HG02840 (cell line): ENCODE measurements at regions not wholly inside any gene's neighbourhood (a gene's known extent, or its start where the extent isn't known, plus 50 kb on each side); places are given as distances from the start of the nearest gene placed in this dataset.
"Not testable (repeated sequence)": the region's sequence is repeated elsewhere in the genome, so short reads cannot be mapped to it uniquely, and the experiment has no call there.

Experiments
- ATAC-seq: cut with Tn5 transposase; IDR thresholded peaks from one replicate; pipeline ENCODE4 v1.9.1; 2021; ENCODE audit warnings: mild to moderate bottlenecking, moderate library complexity, moderate number of reproducible peaks; ENCODE audit not compliant: unreplicated experiment, low FRiP score

DNA sequence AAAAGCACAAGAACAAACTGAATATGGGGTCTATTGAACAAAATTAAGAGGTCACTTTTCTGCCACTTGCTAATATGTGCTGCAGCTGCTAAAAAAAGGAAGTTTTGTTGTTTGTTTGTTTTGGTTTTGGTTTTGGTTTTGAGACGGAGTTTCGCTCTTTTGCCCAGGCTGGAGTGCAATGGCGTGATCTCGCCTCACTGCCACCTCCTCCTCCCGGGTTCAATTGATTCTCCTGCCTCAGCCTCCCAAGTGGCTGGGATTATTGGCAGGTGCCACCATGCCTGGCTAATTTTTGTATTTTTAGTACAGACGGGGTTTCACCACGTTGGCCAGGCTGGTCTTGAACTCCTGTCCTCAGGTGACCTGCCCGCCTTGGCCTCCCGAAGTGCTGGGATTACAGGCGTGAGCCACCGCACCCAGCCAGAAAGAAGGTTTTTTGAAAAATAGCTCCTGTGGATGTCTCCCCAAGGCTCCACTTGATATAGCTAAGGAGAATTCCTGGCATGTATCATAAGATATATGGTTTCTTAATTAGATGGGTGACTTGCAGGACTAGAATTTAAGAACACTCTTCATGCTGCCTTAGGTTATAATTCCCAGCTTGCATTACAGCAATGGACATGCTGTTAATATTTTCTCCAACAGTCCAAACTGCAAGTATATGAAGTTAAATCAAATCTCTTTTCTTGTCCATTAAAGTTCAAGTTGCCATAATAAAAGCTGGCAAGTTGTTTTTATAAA is 237.6 kb upstream of the AMIGO2 start:
- ATAC-seq: no peak

GRCh38 chr12:47316609-47317049 is 236.9 kb upstream of the AMIGO2 start:
- ATAC-seq: no peak

- ATAC-seq: no peak
These were observed 235.2 kb upstream of the AMIGO2 start for GRCh38 chr12:47314996-47315395.

GRCh38 chr12:47312808-47313426 is 233.2 kb upstream of the AMIGO2 start:
- ATAC-seq: peak; percentile 84

DNA sequence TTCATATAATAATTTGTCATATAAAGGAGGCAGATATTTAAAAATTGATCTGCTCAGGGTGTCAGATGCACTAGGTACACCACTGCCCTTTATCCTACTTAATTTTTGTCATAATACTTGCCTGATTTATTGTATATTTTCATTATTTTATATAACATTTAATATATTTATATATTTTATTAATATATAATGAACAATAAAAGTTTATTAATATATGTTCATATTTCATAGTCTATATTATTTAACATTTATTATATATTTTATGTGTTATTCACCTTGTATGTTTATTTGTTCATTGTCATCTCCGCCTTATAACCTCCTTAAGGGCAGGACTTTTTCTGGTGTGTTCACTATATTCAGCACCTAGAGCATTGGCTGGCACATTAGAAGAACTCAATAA is 232.4 kb upstream of the AMIGO2 start:
- ATAC-seq: no peak

- ATAC-seq: no peak
These were observed 231.8 kb upstream of the AMIGO2 start for GRCh38 chr12:47311568-47311967.

GRCh38 chr12:47311010-47311409 is 231.3 kb upstream of the AMIGO2 start:
- ATAC-seq: no peak

DNA sequence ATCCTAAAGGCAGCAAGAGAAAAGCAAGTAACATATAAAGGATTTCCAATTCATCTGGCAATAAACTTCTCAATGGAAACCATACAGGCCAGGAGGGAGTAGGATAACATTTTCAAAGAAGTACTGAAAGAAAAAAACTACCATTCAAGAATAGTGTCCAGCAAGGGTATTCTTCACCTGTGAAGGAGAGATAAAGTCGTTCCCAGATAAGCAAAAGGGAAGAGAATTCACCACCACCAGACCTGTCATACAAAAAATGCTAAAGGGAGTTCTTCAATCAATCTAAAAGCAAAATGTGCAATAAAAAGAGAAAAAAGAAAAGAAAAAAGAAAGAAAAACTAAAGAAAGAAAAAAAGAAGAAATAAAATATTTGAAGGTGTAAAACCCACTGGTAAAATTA is 228.9 kb upstream of the AMIGO2 start:
- ATAC-seq: no peak

DNA sequence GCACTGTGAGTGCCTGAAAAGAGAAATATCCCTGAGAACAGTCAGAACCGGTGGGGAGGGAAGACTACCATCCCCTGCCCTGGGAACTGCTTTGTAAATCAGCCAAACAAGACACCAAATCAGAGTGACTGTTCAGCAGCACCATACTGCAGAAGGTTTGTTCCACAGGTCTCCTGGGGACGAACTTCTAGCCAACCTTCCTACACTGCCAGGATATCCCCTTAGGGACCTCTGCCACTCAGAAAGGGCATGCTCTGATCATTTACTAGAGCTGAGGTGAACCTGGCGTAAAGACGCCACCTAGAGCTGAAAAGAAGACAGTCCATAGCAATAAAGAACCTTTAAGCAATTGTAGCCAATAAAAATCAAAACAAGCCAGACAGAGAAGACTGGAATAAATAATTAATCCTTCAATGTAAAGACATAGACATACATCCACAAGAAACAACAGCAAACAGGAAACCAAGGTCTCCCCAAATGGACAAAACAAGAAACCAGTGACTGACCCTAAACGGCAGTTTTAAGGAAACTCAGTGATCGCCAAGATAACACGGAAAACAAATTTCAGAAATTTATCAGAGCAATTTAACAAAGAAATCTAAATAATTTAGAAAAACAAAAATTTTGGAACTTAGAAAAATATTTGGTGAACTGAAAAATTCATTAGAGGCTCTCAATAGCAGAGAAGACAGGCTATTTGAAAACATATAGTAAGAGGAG is 228.1 kb upstream of the AMIGO2 start:
- ATAC-seq: peak; percentile 75

DNA sequence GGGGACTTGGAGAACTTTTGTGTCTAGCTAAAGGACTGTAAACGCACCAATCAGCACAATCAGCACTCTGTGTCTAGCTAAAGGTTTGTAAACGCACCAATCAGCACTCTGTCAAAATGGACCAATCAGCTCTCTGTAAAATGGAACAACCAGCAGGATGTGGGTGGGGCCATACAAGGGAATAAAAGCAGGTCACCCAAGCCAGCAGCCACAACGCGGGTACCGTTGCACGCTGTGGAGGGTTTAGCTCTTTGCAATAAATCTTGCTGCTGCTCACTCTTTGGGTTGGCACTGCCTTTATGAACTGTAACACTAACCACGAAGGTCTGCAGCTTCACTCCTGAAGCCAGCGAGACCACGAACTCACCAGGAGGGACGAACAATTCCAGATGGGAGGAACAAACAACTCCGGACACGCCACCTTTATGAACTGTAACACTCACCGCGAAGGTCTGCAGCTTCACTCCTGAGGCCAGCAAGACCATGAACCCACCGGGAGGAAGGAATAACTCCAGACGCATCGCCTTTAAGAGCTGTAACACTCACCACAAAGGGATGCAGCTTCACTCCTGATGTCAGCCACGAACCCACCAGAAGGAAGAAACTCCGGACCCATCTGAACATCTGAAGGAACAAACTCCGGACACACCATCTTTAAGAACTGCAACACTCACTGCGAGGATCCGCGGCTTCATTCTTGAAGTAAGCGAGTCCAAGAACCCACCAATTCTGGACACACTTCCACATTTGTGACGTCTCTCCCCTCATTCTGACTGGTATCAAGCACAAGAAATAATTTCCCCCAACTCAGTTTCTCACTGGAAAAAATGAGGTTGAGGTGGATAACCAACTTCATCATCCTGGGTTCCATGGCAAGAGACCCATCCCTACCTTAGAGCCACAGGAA is 227.3 kb upstream of the AMIGO2 start:
- ATAC-seq: not testable (repeated sequence)

DNA sequence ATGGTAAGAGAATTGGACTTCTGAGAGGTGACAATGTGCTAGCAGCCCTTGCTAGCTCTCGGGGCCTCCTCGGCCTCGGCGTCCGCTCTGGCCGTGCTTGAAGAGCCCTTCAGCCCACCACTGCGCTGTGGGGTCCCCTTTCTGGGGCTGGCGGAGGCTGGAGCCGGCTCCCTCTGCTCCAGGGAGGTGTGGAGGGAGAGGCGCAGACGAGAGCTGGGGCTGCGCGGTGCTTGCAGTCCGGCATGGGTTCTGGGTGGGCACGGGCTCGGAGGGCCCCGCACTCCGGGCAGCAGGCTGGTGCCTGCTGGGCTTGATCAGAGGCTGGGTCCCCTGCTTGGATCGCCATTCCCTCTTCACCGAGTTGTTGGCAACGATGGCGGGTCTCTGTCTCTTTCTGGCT is 226.4 kb upstream of the AMIGO2 start:
- ATAC-seq: no peak

- ATAC-seq: no peak
These were observed 225.7 kb upstream of the AMIGO2 start for GRCh38 chr12:47305464-47305863.

- no peak for ATAC-seq
These were observed 224.3 kb upstream of the AMIGO2 start for GRCh38 chr12:47303995-47304560.

- no peak for ATAC-seq
These were observed 223.4 kb upstream of the AMIGO2 start for GRCh38 chr12:47303207-47303606.

- peak; percentile 87 for ATAC-seq
These were observed 222.4 kb upstream of the AMIGO2 start for GRCh38 chr12:47302111-47302671.

DNA sequence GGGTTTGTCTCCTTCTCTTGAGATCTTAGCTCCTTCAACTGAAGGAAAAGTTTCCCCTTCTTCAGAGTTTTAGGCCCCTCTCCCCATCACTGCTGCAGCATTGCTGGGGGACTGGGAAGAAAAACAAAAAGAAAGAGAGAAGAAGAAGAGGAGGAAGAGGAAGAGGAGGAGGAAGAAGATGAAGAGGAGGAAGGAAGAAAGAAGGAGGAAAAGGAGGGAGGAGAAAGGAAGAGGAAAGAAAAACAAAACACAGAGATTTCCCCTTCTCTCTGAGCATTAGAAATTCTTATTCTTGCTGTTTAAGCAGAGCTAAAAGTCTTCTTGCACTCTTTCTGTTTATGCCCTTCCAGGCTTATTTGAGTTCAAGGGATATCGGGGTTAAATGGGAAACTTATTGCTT is 219.8 kb upstream of the AMIGO2 start:
- no peak for ATAC-seq

GRCh38 chr12:47297993-47298392 is 218.2 kb upstream of the AMIGO2 start:
- no peak for ATAC-seq

DNA sequence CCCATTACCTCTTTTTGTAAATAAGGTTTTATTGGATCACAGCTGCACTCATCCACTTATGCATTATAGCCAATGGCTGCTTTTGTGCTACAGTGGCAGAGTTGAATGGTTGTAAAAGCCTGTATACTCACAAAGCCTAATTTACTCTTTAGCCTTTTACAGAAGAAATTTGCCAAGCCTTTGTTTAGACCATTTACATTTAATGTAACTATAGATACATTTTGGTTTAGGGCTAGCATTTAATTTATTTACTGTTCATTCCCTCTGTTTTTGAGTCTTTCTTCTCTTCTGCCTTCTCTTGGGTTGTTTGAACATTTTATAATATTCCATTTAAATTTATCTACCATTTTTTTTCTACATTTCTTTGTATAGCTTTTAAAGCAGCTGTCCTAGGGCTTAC is 217.1 kb upstream of the AMIGO2 start:
- no peak for ATAC-seq

GRCh38 chr12:47293406-47293805 is 213.6 kb upstream of the AMIGO2 start:
- ATAC-seq: no peak

- no peak for ATAC-seq
These were observed 206.9 kb upstream of the AMIGO2 start for GRCh38 chr12:47286676-47287075.
